Retinal pigment epithelial cell (primary cell): ENCODE measurements at regions not wholly inside any gene's neighbourhood (a gene's known extent, or its start where the extent isn't known, plus 50 kb on each side); places are given as distances from the start of the nearest gene placed in this dataset.

ENCODE experiments used
- DNase-seq: peaks from one replicate; pipeline ENCODE4 v3.0.0-alpha.2; 2010; ENCODE audit warnings: low read depth
- H3K4me3 ChIP-seq: 2 replicates; pipeline ENCODE4 v1.5.1; 2011; ENCODE audit warnings: mild to moderate bottlenecking, low read length, control low read depth, moderate library complexity
- CTCF ChIP-seq: conservative IDR thresholded peaks from 2 replicates; pipeline ENCODE4 v1.5.1; 2011; ENCODE audit warnings: low read depth, low read length, control low read depth, inconsistent platforms

GRCh38 chr15:96756656-96757055 lies 426.2 kb downstream of the NR2F2 start:
- no peak overlapping the region for H3K4me3 ChIP-seq
- no peak for DNase-seq
- no peak for TF ChIP-seq CTCF

GRCh38 chr15:96762566-96762965 lies 432.1 kb downstream of the NR2F2 start:
- DNase-seq: no peak
- TF ChIP-seq CTCF: no peak
- no peak overlapping the region for H3K4me3 ChIP-seq

- DNase-seq: no peak
- no peak overlapping the region for H3K4me3 ChIP-seq
- no peak for TF ChIP-seq CTCF
Measured at GRCh38 chr15:96764501-96764900, 434.0 kb downstream of the NR2F2 start.

- no peak for TF ChIP-seq CTCF
- H3K4me3 ChIP-seq: no peak overlapping the region
- DNase-seq: no peak
Measured at GRCh38 chr15:96764946-96765345, 434.4 kb downstream of the NR2F2 start.

DNA sequence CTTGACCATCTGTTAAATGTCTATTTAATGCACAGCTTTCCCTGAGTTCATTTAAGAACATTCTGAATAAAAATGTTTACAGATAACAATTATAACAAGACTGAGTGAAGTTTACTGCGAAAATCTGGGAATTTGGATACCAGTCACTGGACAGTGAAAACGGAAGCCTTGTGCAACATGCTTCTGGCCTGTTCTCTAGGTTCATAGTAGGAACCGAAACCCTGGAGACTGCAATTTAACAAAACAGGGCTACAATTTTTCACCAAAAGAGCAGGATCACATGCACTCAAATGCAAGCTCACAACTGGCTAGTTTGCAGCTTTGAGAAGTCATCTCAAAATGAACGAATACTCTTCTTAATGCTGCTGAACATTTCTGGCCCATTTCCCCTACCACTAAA lies 435.9 kb downstream of the NR2F2 start:
- DNase-seq: no peak
- no peak for TF ChIP-seq CTCF
- H3K4me3 ChIP-seq: no peak overlapping the region

- no peak for DNase-seq
- no peak overlapping the region for H3K4me3 ChIP-seq
- no peak for TF ChIP-seq CTCF
Measured at GRCh38 chr15:96767703-96768434, 437.4 kb downstream of the NR2F2 start.

GRCh38 chr15:96768435-96768789 lies 437.9 kb downstream of the NR2F2 start:
- DNase-seq: no peak
- TF ChIP-seq CTCF: no peak
- H3K4me3 ChIP-seq: no peak overlapping the region
